Neural crest cell (in vitro differentiated cells): ENCODE measurements at regions not wholly inside any gene's neighbourhood (a gene's known extent, or its start where the extent isn't known, plus 50 kb on each side); places are given as distances from the start of the nearest gene placed in this dataset.

Experiments used
- DNase-seq: peaks from one replicate; pipeline ENCODE4 v3.0.0; 2021; ENCODE audit warnings: low read depth, mixed read lengths, low spot score
- H3K27ac Mint-ChIP-seq: one replicate; pipeline ENCODE4 v1.8.0; 2021; ENCODE audit warnings: mild to moderate bottlenecking, mixed read lengths; ENCODE audit not compliant: unreplicated experiment
- H3K27me3 Mint-ChIP-seq: 2 replicates; pipeline ENCODE4 v1.8.0; 2021; ENCODE audit warnings: low read depth, mild to moderate bottlenecking, mixed read lengths
- H3K36me3 Mint-ChIP-seq: 2 replicates; pipeline ENCODE4 v1.8.0; 2021; ENCODE audit warnings: low read depth, mild to moderate bottlenecking, mixed read lengths
- H3K4me1 Mint-ChIP-seq: 2 replicates; pipeline ENCODE4 v1.8.0; 2021; ENCODE audit warnings: mixed read lengths
- H3K4me3 Mint-ChIP-seq: one replicate; pipeline ENCODE4 v1.8.0; 2021; ENCODE audit warnings: mild to moderate bottlenecking, mixed read lengths
- H3K9me3 Mint-ChIP-seq: 2 replicates; pipeline ENCODE4 v1.8.0; 2021; ENCODE audit warnings: mixed read lengths
- CTCF ChIP-seq: fragments of 200-600 bp; sonication (generic); conservative IDR thresholded peaks from 2 replicates; pipeline ENCODE4 v1.5.0; 2021; ENCODE audit warnings: antibody characterized with exemption, mild to moderate bottlenecking

DNA sequence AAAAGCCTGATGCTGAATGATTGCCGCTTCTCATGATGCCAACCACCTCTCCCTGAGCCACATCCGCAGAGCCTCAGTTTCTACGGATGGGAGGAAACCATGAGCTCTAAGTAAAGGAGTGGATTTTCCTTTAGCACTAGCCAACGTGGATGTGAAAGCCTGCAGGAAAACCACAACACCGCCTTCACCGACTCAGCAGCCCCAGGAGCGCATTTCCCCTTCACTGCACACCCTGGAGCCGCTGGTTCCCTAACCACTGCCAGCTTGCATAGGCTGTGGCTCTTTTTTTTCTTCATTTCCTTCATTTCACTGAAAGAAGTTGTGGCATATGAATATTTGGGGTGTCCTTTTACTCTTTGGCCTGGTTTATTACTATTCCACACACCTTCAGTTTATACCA, 50.5 kb upstream of the SSTR4 start:
- no peak for TF ChIP-seq CTCF
- Mint-ChIP-seq H3K36me3 (peaks cover 5% of the 10 kb centered on the region), H3K27me3 (peaks cover 4% of the 10 kb centered on the region), H3K9me3 (peaks cover 4% of the 10 kb centered on the region), H3K4me3 (no peak overlapping the region), H3K27ac (no peak overlapping the region), H3K4me1 (peaks cover 29% of the 10 kb centered on the region)
- no peak for DNase-seq

GRCh38 chr20:22985239-22985778, 49.8 kb upstream of the SSTR4 start:
- TF ChIP-seq CTCF, result no peak
- no peak overlapping the region for H3K4me3 Mint-ChIP-seq
- no peak for DNase-seq
- peaks cover 4% of the 10 kb centered on the region for H3K9me3 Mint-ChIP-seq
- peaks cover 4% of the 10 kb centered on the region for H3K27me3 Mint-ChIP-seq
- peak overlapping the region; percentile 13 for H3K27ac Mint-ChIP-seq
- peaks cover 29% of the 10 kb centered on the region for H3K4me1 Mint-ChIP-seq
- peaks cover 5% of the 10 kb centered on the region for H3K36me3 Mint-ChIP-seq
